ENCODE measurements at regions not wholly inside any gene's neighbourhood (a gene's known extent, or its start where the extent isn't known, plus 50 kb on each side); places are given as distances from the start of the nearest gene placed in this dataset.

DNA sequence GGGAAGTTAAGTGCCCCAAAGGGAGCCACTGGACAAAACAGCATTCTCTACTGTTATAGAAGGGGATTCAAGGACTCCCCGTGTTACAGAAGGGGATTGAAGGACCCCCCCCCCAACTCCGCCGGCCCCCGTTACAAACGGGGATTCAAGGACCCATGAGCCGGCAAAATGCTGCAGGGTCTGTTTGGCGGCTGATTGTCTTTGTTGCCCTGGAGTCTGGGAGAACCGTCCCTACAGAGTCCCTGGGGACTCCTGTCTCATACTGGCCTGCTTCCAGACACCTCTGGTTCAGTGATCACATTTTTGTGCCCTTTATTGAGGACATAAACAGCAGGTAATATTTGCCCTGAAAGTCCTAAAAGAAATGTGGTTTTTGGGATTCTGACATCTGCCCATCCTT, 96.4 kb downstream of the SYF2 start:
- TF ChIP-seq POLR2A (IDR thresholded peaks at IDR 0.05; ENCODE audit: low read length) (no peak), GATA1 (IDR thresholded peaks at IDR 0.05; ENCODE audit: low read depth, low read length) (no peak)
